ENCODE measurements at regions not wholly inside any gene's neighbourhood (a gene's known extent, or its start where the extent isn't known, plus 50 kb on each side); places are given as distances from the start of the nearest gene placed in this dataset.

GRCh38 chrX:41002026-41002425, 83.2 kb upstream of the USP9X start:
- Histone ChIP-seq H3K36me3 (ENCODE audit: control insufficient read depth in 2 of 4, insufficient read depth in 4 of 4, low read length in 3 of 4) (no peaks in the 10 kb centered on the region), H2BK12ac (ENCODE audit: low read depth, low read length) (no peak overlapping the region), H3K18ac (ENCODE audit: extremely low read depth, low read length) (no peak overlapping the region), H3K9me3 (ENCODE audit: insufficient read depth in 2 of 2, low read depth in 1 of 2, low read length in 1 of 2) (no peaks in the 10 kb centered on the region), H2BK5ac (ENCODE audit: low read depth, low read length) (no peak overlapping the region), H4K8ac (ENCODE audit: extremely low read depth, insufficient read depth, low read length) (no peak overlapping the region), H2BK15ac (ENCODE audit: low read length) (no peak overlapping the region), H3K4me3 (ENCODE audit: extremely low read depth in 1 of 4, insufficient read depth in 2 of 4, low read depth in 3 of 4, low read length in 4 of 4) (no peak overlapping the region), H3K79me1 (ENCODE audit: low read depth, low read length) (no peaks in the 10 kb centered on the region), H3K23me2 (ENCODE audit: low read depth, low read length) (no peaks in the 10 kb centered on the region), H3K27me3 (replicated peaks in 1 of 4; ENCODE audit: control insufficient read depth in 3 of 4, extremely low read depth in 1 of 4, insufficient read depth in 3 of 4, low read length in 3 of 4) (no peaks in the 10 kb centered on the region), H4K5ac (ENCODE audit: insufficient read length, low read depth, low read length) (no peak overlapping the region), H2AK5ac (ENCODE audit: low read depth, low read length) (no peak overlapping the region), H2AFZ (ENCODE audit: low read length) (no peak overlapping the region), H3K4me2 (ENCODE audit: insufficient read depth in 1 of 2, low read depth in 2 of 2, low read length in 2 of 2) (no peak overlapping the region), H4K20me1 (replicated peaks in 1 of 2; ENCODE audit: control insufficient read depth in 1 of 2, insufficient read depth in 2 of 2, low read length in 2 of 2) (no peaks in the 10 kb centered on the region), H3K23ac (ENCODE audit: insufficient read length) (no peak overlapping the region), H3K56ac (replicated peaks; ENCODE audit: insufficient read length, low read depth, low read length) (no peak overlapping the region), H4K91ac (replicated peaks; ENCODE audit: insufficient read length, low read length) (no peak overlapping the region), H3K9ac (replicated peaks in 1 of 4; ENCODE audit: extremely low read depth in 1 of 4, low read depth in 3 of 4, low read length in 3 of 4) (no peak overlapping the region), H3K4me1 (replicated peaks in 1 of 4; ENCODE audit: control insufficient read depth in 3 of 4, insufficient read depth in 4 of 4, low read length in 3 of 4) (peaks cover 0 to 6% (median 2%) of the 10 kb centered on the region in 4 experiments; a peak in 1 of 7 replicates), H3K14ac (ENCODE audit: insufficient read length) (no peak overlapping the region), H3K79me2 (ENCODE audit: control insufficient read depth in 1 of 2, insufficient read depth in 2 of 2, low read length in 2 of 2) (no peaks in the 10 kb centered on the region), H2BK20ac (ENCODE audit: low read length) (no peak overlapping the region), H3K27ac (ENCODE audit: low read depth, low read length) (no peak overlapping the region), H2BK120ac (replicated peaks; ENCODE audit: low read depth, low read length) (no peak overlapping the region), H3K4ac (replicated peaks; ENCODE audit: insufficient read length, low read depth, low read length) (no peak overlapping the region)
- POLR2A ChIA-PET (ENCODE audit: partially characterized antibody) = no interaction called here
- FAIRE-seq (no peak), DNase-seq (ENCODE audit: low read depth in 1 of 2, low spot score in 2 of 2) (no peak)
- 86% methylated on average over 6 of the region's 6 CpGs; no CpG with 5 or more reads in 1 of the 2 experiments for WGBS, 2 experiments (ENCODE audit: extremely low coverage in 1 of 2, insufficient coverage in 1 of 2, insufficient read length in 1 of 2, insufficient replicate concordance in 2 of 2, low coverage in 1 of 2, low lambda C conversion rate in 2 of 2, missing lambda C conversion rate in 1 of 2)
- CTCF ChIA-PET (ENCODE audit: partially characterized antibody) = interaction anchor here (0.7 to 0.8 kb wide), 2 partner anchors 114 to 1174 kb away, joined by 3 read pairs; no protein-coding TSS in a partner anchor
- no peak for TF ChIP-seq GTF2F1 (IDR thresholded peaks at IDR 0.05; ENCODE audit: borderline replicate concordance, low read depth, low read length)
- TF ChIP-seq ASH2L (IDR thresholded peaks at IDR 0.05; ENCODE audit: low read length) = no peak
- TF ChIP-seq EGR1 (IDR thresholded peaks at IDR 0.05; ENCODE audit: borderline replicate concordance, low read depth, low read length) = no peak

Data from H1 (cell line).